ENCODE measurements at regions not wholly inside any gene's neighbourhood (a gene's known extent, or its start where the extent isn't known, plus 50 kb on each side); places are given as distances from the start of the nearest gene placed in this dataset.
"Not testable (repeated sequence)": the region's sequence is repeated elsewhere in the genome, so short reads cannot be mapped to it uniquely, and the experiment has no call there.

DNA sequence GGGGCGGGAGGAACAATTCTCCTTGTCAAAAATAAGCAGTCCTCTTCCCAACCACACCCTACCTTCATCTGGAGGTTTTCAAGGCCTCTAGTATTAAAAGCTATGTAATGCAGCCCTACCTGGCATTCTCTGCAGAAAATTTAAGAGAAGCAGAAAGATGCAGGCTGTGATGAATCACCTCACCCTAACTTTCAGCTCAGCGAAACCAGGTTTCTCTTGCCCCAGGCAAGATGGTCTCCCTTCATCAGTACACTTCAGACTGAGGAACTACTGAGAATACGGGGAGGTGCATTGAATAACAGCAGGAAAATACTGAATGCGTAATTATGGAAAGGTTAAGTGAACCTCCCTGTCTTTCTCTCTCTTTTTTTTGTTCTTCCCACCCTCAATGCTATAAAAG lies 437.6 kb upstream of the KLF12 start:
- Mint-ChIP-seq H3K36me3 (no peaks in the 10 kb centered on the region), H3K4me1 (peaks cover 7% of the 10 kb centered on the region), H3K9me3 (no peaks in the 10 kb centered on the region), H3K4me3 (no peak overlapping the region), H3K27me3 (peaks cover 27% of the 10 kb centered on the region), H3K27ac (no peak overlapping the region)
- DNase-seq (ENCODE audit: low spot score in 2 of 2): no peak
- ATAC-seq (ENCODE audit: low read depth): no peak

- H3K36me3 Mint-ChIP-seq: no peaks in the 10 kb centered on the region
- peaks cover 4% of the 10 kb centered on the region for H3K4me1 Mint-ChIP-seq
- no peak overlapping the region for H3K27ac Mint-ChIP-seq
- H3K9me3 Mint-ChIP-seq: no peaks in the 10 kb centered on the region
- H3K4me3 Mint-ChIP-seq: no peak overlapping the region
- no peak for DNase-seq (ENCODE audit: low spot score in 2 of 2)
- no peak for ATAC-seq (ENCODE audit: low read depth)
- peaks cover 21% of the 10 kb centered on the region for H3K27me3 Mint-ChIP-seq
These were observed 436.6 kb upstream of the KLF12 start for GRCh38 chr13:74570834-74571233.

DNA sequence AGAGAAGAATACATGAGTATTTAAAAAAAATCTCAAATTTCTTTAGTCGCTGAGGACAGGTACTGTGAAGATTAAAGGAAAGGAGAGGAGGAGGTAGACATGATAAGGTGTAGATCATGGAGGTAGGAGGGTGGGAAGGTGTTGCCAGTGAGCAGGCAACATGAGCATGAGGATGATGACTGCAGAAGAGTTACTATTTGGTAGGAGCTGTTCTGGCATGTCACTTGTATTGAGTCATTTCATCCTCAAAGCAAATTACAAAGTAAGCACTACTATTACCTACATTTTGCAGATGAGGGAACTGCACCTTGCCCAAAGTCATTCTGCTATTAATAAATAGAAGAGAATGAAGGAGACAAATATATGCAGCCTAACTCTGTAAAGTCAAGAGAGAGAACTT lies 435.8 kb upstream of the KLF12 start:
- no peaks in the 10 kb centered on the region for H3K9me3 Mint-ChIP-seq
- peaks cover 21% of the 10 kb centered on the region for H3K27me3 Mint-ChIP-seq
- no peak overlapping the region for H3K4me3 Mint-ChIP-seq
- no peak for DNase-seq (ENCODE audit: low spot score in 2 of 2)
- peaks cover 3% of the 10 kb centered on the region for H3K4me1 Mint-ChIP-seq
- no peak overlapping the region for H3K27ac Mint-ChIP-seq
- no peaks in the 10 kb centered on the region for H3K36me3 Mint-ChIP-seq
- ATAC-seq (ENCODE audit: low read depth): no peak

GRCh38 chr13:74569251-74569650 lies 435.0 kb upstream of the KLF12 start:
- no peak overlapping the region for H3K4me3 Mint-ChIP-seq
- no peaks in the 10 kb centered on the region for H3K9me3 Mint-ChIP-seq
- H3K36me3 Mint-ChIP-seq: no peaks in the 10 kb centered on the region
- DNase-seq (ENCODE audit: low spot score in 2 of 2) (no peak), ATAC-seq (ENCODE audit: low read depth) (no peak)
- H3K27me3 Mint-ChIP-seq: peaks cover 15% of the 10 kb centered on the region
- no peaks in the 10 kb centered on the region for H3K4me1 Mint-ChIP-seq
- H3K27ac Mint-ChIP-seq: no peak overlapping the region

- Mint-ChIP-seq H3K36me3 (no peaks in the 10 kb centered on the region), H3K9me3 (no peaks in the 10 kb centered on the region), H3K27ac (no peak overlapping the region), H3K4me3 (no peak overlapping the region), H3K27me3 (peaks cover 13% of the 10 kb centered on the region), H3K4me1 (no peaks in the 10 kb centered on the region)
- ATAC-seq (ENCODE audit: low read depth) (no peak), DNase-seq (ENCODE audit: low spot score in 2 of 2) (no peak)
These were observed 433.3 kb upstream of the KLF12 start for GRCh38 chr13:74567485-74567884.

GRCh38 chr13:74562381-74562780 lies 428.2 kb upstream of the KLF12 start:
- H3K4me1 Mint-ChIP-seq: peaks cover 8% of the 10 kb centered on the region
- H3K9me3 Mint-ChIP-seq: no peaks in the 10 kb centered on the region
- peaks cover 2% of the 10 kb centered on the region for H3K27me3 Mint-ChIP-seq
- DNase-seq (ENCODE audit: low spot score in 2 of 2): no peak
- no peak for ATAC-seq (ENCODE audit: low read depth)
- H3K4me3 Mint-ChIP-seq: no peak overlapping the region
- no peak overlapping the region for H3K27ac Mint-ChIP-seq
- no peaks in the 10 kb centered on the region for H3K36me3 Mint-ChIP-seq

DNA sequence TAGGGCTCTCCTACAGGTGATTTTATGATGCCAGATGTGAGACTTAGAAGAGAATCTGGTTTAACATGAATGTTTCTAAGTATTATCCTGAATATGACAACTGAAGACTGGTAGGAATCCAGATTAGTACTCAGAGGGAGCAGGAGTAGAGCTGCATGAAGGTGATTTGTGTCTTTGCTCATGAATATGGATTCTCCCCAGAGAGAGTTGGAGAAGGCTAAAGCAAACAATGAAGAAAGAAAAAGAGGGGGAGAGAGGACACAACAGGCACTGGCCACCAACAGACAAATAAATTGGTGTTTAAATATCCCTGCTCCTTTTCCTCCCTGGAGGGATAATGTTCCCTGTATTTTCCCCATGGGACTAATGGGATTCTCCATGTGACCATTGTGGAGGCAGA lies 427.0 kb upstream of the KLF12 start:
- Mint-ChIP-seq H3K4me3 (no peak overlapping the region), H3K27me3 (peaks cover 2% of the 10 kb centered on the region), H3K36me3 (no peaks in the 10 kb centered on the region), H3K27ac (no peak overlapping the region), H3K4me1 (peaks cover 8% of the 10 kb centered on the region), H3K9me3 (no peaks in the 10 kb centered on the region)
- DNase-seq (ENCODE audit: low spot score in 2 of 2) (no peak), ATAC-seq (ENCODE audit: low read depth) (no peak)

DNA sequence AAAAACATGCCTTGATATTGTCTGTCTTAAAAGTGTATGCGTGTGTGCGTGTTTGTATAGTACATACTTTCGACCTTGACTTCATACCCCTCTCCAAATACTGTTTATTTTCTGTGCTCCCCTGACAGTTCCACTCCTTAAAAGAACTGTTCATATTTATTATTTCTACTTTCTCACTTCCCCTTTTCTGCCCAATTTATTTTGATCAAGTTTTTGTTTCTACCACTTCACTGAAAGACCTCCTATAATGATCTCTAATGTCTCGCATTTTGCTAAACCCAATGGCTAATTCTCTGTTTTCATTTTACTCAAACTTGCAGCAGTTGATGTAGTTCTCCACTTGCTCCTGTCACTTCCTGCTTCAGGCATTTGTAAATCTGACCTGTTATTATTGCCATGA lies 426.1 kb upstream of the KLF12 start:
- no peaks in the 10 kb centered on the region for H3K27me3 Mint-ChIP-seq
- no peak for DNase-seq (ENCODE audit: low spot score in 2 of 2)
- peak; percentile 43 for ATAC-seq (ENCODE audit: low read depth)
- no peak overlapping the region for H3K27ac Mint-ChIP-seq
- H3K4me3 Mint-ChIP-seq: no peak overlapping the region
- H3K36me3 Mint-ChIP-seq: no peaks in the 10 kb centered on the region
- H3K4me1 Mint-ChIP-seq: peaks cover 8% of the 10 kb centered on the region
- H3K9me3 Mint-ChIP-seq: no peaks in the 10 kb centered on the region

DNA sequence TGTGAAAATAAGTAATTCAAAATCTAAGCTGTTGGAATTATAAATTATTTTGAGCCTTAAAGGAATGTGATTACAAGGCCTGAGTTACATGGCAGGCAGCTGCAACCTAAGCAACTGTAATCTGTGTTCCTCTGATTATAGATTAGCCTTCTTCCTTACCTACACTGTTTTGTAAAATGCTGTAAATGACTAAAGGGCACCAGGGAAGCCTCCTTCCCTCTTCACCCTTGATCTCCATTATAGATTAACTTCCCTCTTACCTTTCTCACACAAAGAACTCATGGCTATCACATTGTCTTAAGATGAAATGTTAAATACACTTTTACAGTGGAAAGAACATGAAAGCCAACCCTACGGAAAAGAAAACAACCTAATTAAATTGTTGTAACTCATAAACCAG lies 423.7 kb upstream of the KLF12 start:
- no peaks in the 10 kb centered on the region for H3K36me3 Mint-ChIP-seq
- no peak for DNase-seq (ENCODE audit: low spot score in 2 of 2)
- H3K4me3 Mint-ChIP-seq: no peak overlapping the region
- H3K4me1 Mint-ChIP-seq: peaks cover 8% of the 10 kb centered on the region
- no peak for ATAC-seq (ENCODE audit: low read depth)
- no peaks in the 10 kb centered on the region for H3K9me3 Mint-ChIP-seq
- no peak overlapping the region for H3K27ac Mint-ChIP-seq
- H3K27me3 Mint-ChIP-seq: no peaks in the 10 kb centered on the region

- H3K27me3 Mint-ChIP-seq: no peaks in the 10 kb centered on the region
- no peaks in the 10 kb centered on the region for H3K36me3 Mint-ChIP-seq
- no peak overlapping the region for H3K4me3 Mint-ChIP-seq
- H3K4me1 Mint-ChIP-seq: peaks cover 8% of the 10 kb centered on the region
- DNase-seq (ENCODE audit: low spot score in 2 of 2) (no peak), ATAC-seq (ENCODE audit: low read depth) (no peak)
- no peak overlapping the region for H3K27ac Mint-ChIP-seq
- no peaks in the 10 kb centered on the region for H3K9me3 Mint-ChIP-seq
These were observed 421.6 kb upstream of the KLF12 start for GRCh38 chr13:74555651-74556420.

- Mint-ChIP-seq H3K36me3 (no peaks in the 10 kb centered on the region), H3K9me3 (no peaks in the 10 kb centered on the region), H3K4me3 (no peak overlapping the region), H3K4me1 (peaks cover 4% of the 10 kb centered on the region), H3K27ac (no peak overlapping the region), H3K27me3 (no peaks in the 10 kb centered on the region)
- DNase-seq (ENCODE audit: low spot score in 2 of 2): no peak
- ATAC-seq (ENCODE audit: low read depth): no peak
These were observed 421.0 kb upstream of the KLF12 start for GRCh38 chr13:74555276-74555625.

DNA sequence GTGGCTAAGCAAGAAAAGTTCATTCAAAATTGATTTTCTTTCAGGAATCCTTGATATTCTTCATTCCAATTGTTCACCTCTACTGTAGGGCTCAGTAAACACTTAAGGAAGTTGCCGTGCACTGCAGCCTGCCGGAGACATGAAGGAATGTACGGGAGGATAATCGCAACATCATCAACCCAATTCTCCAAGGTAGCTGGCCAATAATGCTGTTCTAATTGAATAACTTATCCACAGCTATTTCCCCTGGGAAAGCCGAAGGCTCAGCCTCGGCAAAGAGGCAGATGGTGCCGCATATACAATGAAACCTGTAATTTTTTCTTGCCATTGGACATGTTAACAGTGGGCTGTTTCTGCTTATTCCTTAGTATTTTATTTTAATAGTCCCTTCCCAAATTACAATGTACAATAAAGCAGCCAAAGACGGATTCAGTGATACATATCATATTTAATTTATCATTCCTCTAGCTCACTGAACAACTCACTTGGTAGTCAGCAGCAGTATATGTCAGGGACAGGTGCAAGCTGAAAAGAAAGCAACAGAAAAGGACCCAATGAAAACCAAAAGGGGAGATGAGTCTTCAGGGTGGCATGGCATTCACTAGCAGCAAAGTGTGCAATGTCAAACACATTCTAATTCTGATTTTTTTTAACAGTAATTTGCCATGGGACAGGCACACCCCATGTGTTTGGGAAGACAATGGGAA lies 420.5 kb upstream of the KLF12 start:
- H3K4me1 Mint-ChIP-seq: peaks cover 2% of the 10 kb centered on the region
- no peaks in the 10 kb centered on the region for H3K36me3 Mint-ChIP-seq
- DNase-seq (ENCODE audit: low spot score in 2 of 2) (no peak), ATAC-seq (ENCODE audit: low read depth) (no peak)
- H3K4me3 Mint-ChIP-seq: no peak overlapping the region
- no peak overlapping the region for H3K27ac Mint-ChIP-seq
- no peaks in the 10 kb centered on the region for H3K27me3 Mint-ChIP-seq
- no peaks in the 10 kb centered on the region for H3K9me3 Mint-ChIP-seq

- Mint-ChIP-seq H3K4me1 (no peaks in the 10 kb centered on the region), H3K27me3 (no peaks in the 10 kb centered on the region), H3K36me3 (no peaks in the 10 kb centered on the region), H3K9me3 (no peaks in the 10 kb centered on the region), H3K27ac (no peak overlapping the region), H3K4me3 (no peak overlapping the region)
- no peak for ATAC-seq (ENCODE audit: low read depth)
- DNase-seq (ENCODE audit: low spot score in 2 of 2): no peak
These were observed 415.8 kb upstream of the KLF12 start for GRCh38 chr13:74550039-74550438.

- H3K27ac Mint-ChIP-seq; H3K9me3 Mint-ChIP-seq; H3K36me3 Mint-ChIP-seq; ATAC-seq (ENCODE audit: low read depth); H3K4me3 Mint-ChIP-seq; H3K4me1 Mint-ChIP-seq; H3K27me3 Mint-ChIP-seq; DNase-seq (ENCODE audit: low spot score in 2 of 2): not testable (repeated sequence)
These were observed 402.4 kb upstream of the KLF12 start for GRCh38 chr13:74536649-74537048.

GRCh38 chr13:74533226-74533625 lies 399.0 kb upstream of the KLF12 start:
- H3K36me3 Mint-ChIP-seq: no peaks in the 10 kb centered on the region
- ATAC-seq (ENCODE audit: low read depth): no peak
- no peaks in the 10 kb centered on the region for H3K9me3 Mint-ChIP-seq
- no peak overlapping the region for H3K27ac Mint-ChIP-seq
- no peak overlapping the region for H3K4me3 Mint-ChIP-seq
- DNase-seq (ENCODE audit: low spot score in 2 of 2): no peak
- no peaks in the 10 kb centered on the region for H3K4me1 Mint-ChIP-seq
- H3K27me3 Mint-ChIP-seq: peaks cover under 1% of the 10 kb centered on the region
